ENCODE measurements at regions not wholly inside any gene's neighbourhood (a gene's known extent, or its start where the extent isn't known, plus 50 kb on each side); places are given as distances from the start of the nearest gene placed in this dataset.
"Not testable (repeated sequence)": the region's sequence is repeated elsewhere in the genome, so short reads cannot be mapped to it uniquely, and the experiment has no call there.

DNA sequence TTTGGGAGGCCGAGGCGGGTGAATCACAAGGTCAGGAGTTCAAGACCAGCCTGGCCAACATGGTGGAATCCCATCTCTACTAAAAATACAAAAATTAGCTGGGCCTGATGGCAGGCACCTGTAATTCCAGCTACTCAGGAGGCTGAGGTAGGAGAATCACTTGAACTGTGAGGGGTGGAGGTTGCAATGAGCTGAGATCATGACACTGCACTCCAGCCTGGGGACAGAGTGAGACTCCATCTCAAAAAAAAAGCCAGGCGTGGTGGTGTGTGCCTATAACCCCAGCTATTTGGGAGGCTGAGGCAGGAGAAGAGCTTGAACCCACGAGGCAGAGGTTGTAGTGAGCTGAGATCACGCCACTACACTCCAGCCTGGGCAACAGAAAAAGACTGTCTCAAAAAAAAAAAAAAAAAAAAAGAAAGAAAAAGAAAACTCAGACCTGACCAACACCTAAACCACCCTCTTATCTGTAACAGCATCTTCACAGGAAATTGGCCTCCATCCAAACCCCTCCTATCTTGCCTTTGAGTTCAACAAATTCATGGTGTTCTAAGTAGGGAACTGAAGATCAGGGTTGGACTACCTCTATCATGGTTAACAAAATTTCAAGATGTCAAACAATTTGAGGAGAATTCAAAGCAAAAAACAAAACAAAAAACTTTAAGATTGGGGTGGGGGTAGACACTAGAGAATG lies 357.2 kb upstream of the C11orf87 start:
- TF ChIP-seq, protein P1, sequence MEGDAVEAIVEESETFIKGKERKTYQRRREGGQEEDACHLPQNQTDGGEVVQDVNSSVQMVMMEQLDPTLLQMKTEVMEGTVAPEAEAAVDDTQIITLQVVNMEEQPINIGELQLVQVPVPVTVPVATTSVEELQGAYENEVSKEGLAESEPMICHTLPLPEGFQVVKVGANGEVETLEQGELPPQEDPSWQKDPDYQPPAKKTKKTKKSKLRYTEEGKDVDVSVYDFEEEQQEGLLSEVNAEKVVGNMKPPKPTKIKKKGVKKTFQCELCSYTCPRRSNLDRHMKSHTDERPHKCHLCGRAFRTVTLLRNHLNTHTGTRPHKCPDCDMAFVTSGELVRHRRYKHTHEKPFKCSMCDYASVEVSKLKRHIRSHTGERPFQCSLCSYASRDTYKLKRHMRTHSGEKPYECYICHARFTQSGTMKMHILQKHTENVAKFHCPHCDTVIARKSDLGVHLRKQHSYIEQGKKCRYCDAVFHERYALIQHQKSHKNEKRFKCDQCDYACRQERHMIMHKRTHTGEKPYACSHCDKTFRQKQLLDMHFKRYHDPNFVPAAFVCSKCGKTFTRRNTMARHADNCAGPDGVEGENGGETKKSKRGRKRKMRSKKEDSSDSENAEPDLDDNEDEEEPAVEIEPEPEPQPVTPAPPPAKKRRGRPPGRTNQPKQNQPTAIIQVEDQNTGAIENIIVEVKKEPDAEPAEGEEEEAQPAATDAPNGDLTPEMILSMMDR (IDR thresholded peaks at IDR 0.05), result not testable (repeated sequence)
- TF ChIP-seq EP300 (IDR thresholded peaks at IDR 0.05; ENCODE audit: low read depth), result not testable (repeated sequence)

All from transverse colon (tissue), 3 donors.